HG03196 (cell line): ENCODE measurements at regions not wholly inside any gene's neighbourhood (a gene's known extent, or its start where the extent isn't known, plus 50 kb on each side); places are given as distances from the start of the nearest gene placed in this dataset.

Source experiments
- ATAC-seq: cut with Tn5 transposase; IDR thresholded peaks from one replicate; pipeline ENCODE4 v1.9.1; 2021; ENCODE audit not compliant: unreplicated experiment

GRCh38 chr10:113320211-113320610 is 232.6 kb upstream of the HABP2 start:
- no peak for ATAC-seq

GRCh38 chr10:113320987-113321386 is 231.9 kb upstream of the HABP2 start:
- ATAC-seq = no peak

- no peak for ATAC-seq
Observed at GRCh38 chr10:113322843-113323242, 230.0 kb upstream of the HABP2 start.

GRCh38 chr10:113323985-113324384 is 228.9 kb upstream of the HABP2 start:
- ATAC-seq = no peak

- peak; percentile 88 for ATAC-seq
Observed at GRCh38 chr10:113326160-113327111, 226.4 kb upstream of the HABP2 start.

- ATAC-seq = no peak
Observed at GRCh38 chr10:113329121-113329596, 223.7 kb upstream of the HABP2 start.

- no peak for ATAC-seq
Observed at GRCh38 chr10:113331961-113332360, 220.9 kb upstream of the HABP2 start.

- no peak for ATAC-seq
Observed at GRCh38 chr10:113333313-113333712, 219.5 kb upstream of the HABP2 start.

GRCh38 chr10:113335592-113335991 is 217.3 kb upstream of the HABP2 start:
- ATAC-seq = no peak

GRCh38 chr10:113336549-113337130 is 216.2 kb upstream of the HABP2 start:
- ATAC-seq = no peak

- ATAC-seq = no peak
Observed at GRCh38 chr10:113337142-113337541, 215.7 kb upstream of the HABP2 start.

- no peak for ATAC-seq
Observed at GRCh38 chr10:113339121-113339520, 213.7 kb upstream of the HABP2 start.

- no peak for ATAC-seq
Observed at GRCh38 chr10:113340282-113340681, 212.6 kb upstream of the HABP2 start.

- ATAC-seq = no peak
Observed at GRCh38 chr10:113341138-113341537, 211.7 kb upstream of the HABP2 start.

GRCh38 chr10:113345826-113346624 is 206.8 kb upstream of the HABP2 start:
- no peak for ATAC-seq

- no peak for ATAC-seq
Observed at GRCh38 chr10:113347508-113347907, 205.3 kb upstream of the HABP2 start.

- ATAC-seq = no peak
Observed at GRCh38 chr10:113348694-113349093, 204.2 kb upstream of the HABP2 start.

GRCh38 chr10:113350311-113351040 is 202.4 kb upstream of the HABP2 start:
- ATAC-seq = no peak

- ATAC-seq = no peak
Observed at GRCh38 chr10:113354711-113355110, 198.1 kb upstream of the HABP2 start.

- ATAC-seq = no peak
Observed at GRCh38 chr10:113356794-113357680, 195.8 kb upstream of the HABP2 start.
